K562 (cell line): ENCODE measurements at regions not wholly inside any gene's neighbourhood (a gene's known extent, or its start where the extent isn't known, plus 50 kb on each side); places are given as distances from the start of the nearest gene placed in this dataset.

ENCODE experiments used
- CBX8 ChIP-seq: fragments of 200-600 bp; sonication (generic); IDR thresholded peaks from 2 replicates; pipeline ENCODE4 v1.6.1; 2012; ENCODE audit warnings: borderline replicate concordance, mixed run types, low read depth, mild to moderate bottlenecking, moderate library complexity, mixed read lengths, low read length, control low read depth, inconsistent platforms; ENCODE audit not compliant: poor library complexity, severe bottlenecking; ENCODE audit errors: extremely low read depth
- CEBPG ChIP-seq, 3 experiments: fragments of 200-800 bp in 1 of 3; sonication (Bioruptor generic) in 1 of 3; sonication (generic) in 1 of 3; formaldehyde crosslinking in 1 of 3; IDR thresholded peaks in 2 of 3; conservative IDR thresholded peaks in 1 of 3; 2 replicates each; pipeline versions ENCODE4 v1.6.1 to v1.8.0; 2016 to 2022; ENCODE audit warnings: missing compliant biosample characterization in 2 of 3, missing genetic modification characterization in 2 of 3, mild to moderate bottlenecking in 1 of 3, missing genetic modification reagents in 1 of 3
- CREM ChIP-seq: IDR thresholded peaks from 2 replicates; pipeline ENCODE4 v1.6.1; 2014; ENCODE audit warnings: antibody characterized with exemption, low read depth
- ETV6 ChIP-seq, 3 experiments: fragments of 150-350 bp in 1 of 3; sonication (generic) in 1 of 3; formaldehyde crosslinking in 1 of 3; IDR thresholded peaks; 2 replicates each; pipeline versions ENCODE4 v1.6.1 to v1.8.0; 2014 to 2022; ENCODE audit warnings: borderline replicate concordance in 2 of 3, low read depth in 2 of 3, antibody characterized with exemption in 1 of 3, low read length in 1 of 3, mild to moderate bottlenecking in 1 of 3, missing genetic modification reagents in 1 of 3
- IFI16 ChIP-seq: fragments of 250-450 bp; sonication (Bioruptor Pico); IDR thresholded peaks from 2 replicates; pipeline ENCODE4 v2.1.2; 2022; ENCODE audit warnings: mild to moderate bottlenecking, inconsistent platforms
- KDM4B ChIP-seq, 2 experiments: fragments of 450-650 bp in 1 of 2; sonication (generic) in 1 of 2; IDR thresholded peaks; 2 replicates each; pipeline ENCODE4 v1.6.1; 2016 to 2017; ENCODE audit warnings: borderline replicate concordance in 2 of 2, antibody characterized with exemption in 1 of 2, low read depth in 1 of 2, mild to moderate bottlenecking in 1 of 2
- LCOR ChIP-seq: sonication (generic); formaldehyde crosslinking; IDR thresholded peaks from 2 replicates; pipeline ENCODE4 v1.8.0; 2022; ENCODE audit warnings: mild to moderate bottlenecking, missing genetic modification reagents
- MITF ChIP-seq: IDR thresholded peaks from 2 replicates; pipeline ENCODE4 v1.6.1; 2014; ENCODE audit warnings: antibody characterized with exemption
- MXD1 ChIP-seq: fragments of 250-450 bp; sonication (Bioruptor Pico); IDR thresholded peaks from 2 replicates; pipeline ENCODE4 v1.8.0; 2021; ENCODE audit warnings: borderline replicate concordance, mild to moderate bottlenecking, moderate library complexity; ENCODE audit not compliant: poor library complexity, severe bottlenecking
- MYC ChIP-seq, 2 experiments: fragments of 250-450 bp in 1 of 2; sonication (Bioruptor Pico) in 1 of 2; IDR thresholded peaks; 2 replicates each; pipeline versions ENCODE4 v1.5.1 to v1.6.1; 2012 to 2021; ENCODE audit warnings: low read depth in 2 of 2, borderline replicate concordance in 1 of 2, improper control_type of control experiment in 1 of 2, low read length in 1 of 2, mild to moderate bottlenecking in 1 of 2, moderate library complexity in 1 of 2
- PHF20 ChIP-seq: fragments of 450-650 bp; IDR thresholded peaks from 2 replicates; pipeline ENCODE4 v1.6.1; 2018; ENCODE audit not compliant: partially characterized antibody
- UBTF ChIP-seq, 2 experiments: IDR thresholded peaks; 2 replicates each; pipeline ENCODE4 v1.6.1; 2012; ENCODE audit warnings: improper control_type of control experiment in 2 of 2, low read depth in 2 of 2, low read length in 2 of 2, borderline replicate concordance in 1 of 2
- XRCC5 ChIP-seq: fragments of 200-400 bp; formaldehyde crosslinking; IDR thresholded peaks from 2 replicates; pipeline ENCODE4 v1.6.1; 2017; ENCODE audit warnings: low read depth, mild to moderate bottlenecking, low read length
- YY1 ChIP-seq, 3 experiments: IDR thresholded peaks; 2 replicates each; pipeline ENCODE4 v1.6.1; 2011; ENCODE audit warnings: low read length in 2 of 3, mild to moderate bottlenecking in 2 of 3, moderate library complexity in 2 of 3, borderline replicate concordance in 1 of 3, control low read depth in 1 of 3, low read depth in 1 of 3; ENCODE audit not compliant: insufficient read depth in 3 of 3, insufficient replicate concordance in 2 of 3, control insufficient read depth in 1 of 3, insufficient read length in 1 of 3; ENCODE audit errors: extremely low read depth in 1 of 3
- ZNF512 ChIP-seq: IDR thresholded peaks from 2 replicates; pipeline ENCODE4 v1.6.1; 2016; ENCODE audit warnings: missing genetic modification characterization, missing compliant biosample characterization
- ZNF75A ChIP-seq: fragments of 450-650 bp; formaldehyde crosslinking; IDR thresholded peaks from 2 replicates; pipeline ENCODE4 v1.4.0; 2020; ENCODE audit warnings: mild to moderate bottlenecking
- ZSCAN29 ChIP-seq: fragments of 450-650 bp; IDR thresholded peaks from 2 replicates; pipeline ENCODE4 v1.6.1; 2017

GRCh38 chr13:99436686-99437416 lies 64.4 kb upstream of the TM9SF2 start (continued):
- TF ChIP-seq ZSCAN29 (no peak), XRCC5 (peak; percentile 89), MXD1 (CRISPR knock-in tag) (no peak), UBTF (IDR thresholded peaks at IDR 0.05; ENCODE audit: borderline replicate concordance in 1 of 2, low read depth in 2 of 2, low read length in 2 of 2) (no peak), ZNF75A (no peak), CEBPG (CRISPR knock-in tag; IDR thresholded peaks at IDR 0.05) (no peak; the same call in 1 of the 2 replicates), CEBPG (tag; conservative IDR thresholded peaks at IDR 0.05 in 1 of 2, IDR thresholded peaks at IDR 0.05 in 1 of 2) (peak in 1 of 2 experiments; percentile 56; a peak in 2 of 4 replicates), YY1 (IDR thresholded peaks at IDR 0.05; ENCODE audit: borderline replicate concordance in 1 of 3, control insufficient read depth in 1 of 3, extremely low read depth in 1 of 3, insufficient read depth in 3 of 3, insufficient read length in 1 of 3, insufficient replicate concordance in 2 of 3, low read depth in 1 of 3, low read length in 2 of 3) (peak in 1 of 3 experiments; percentile 71), MITF (no peak), MYC (IDR thresholded peaks at IDR 0.05; ENCODE audit: low read depth, low read length) (0 out of 2 replicates have a peak, but pooled peaks have one; percentile 23), MYC (CRISPR knock-in tag; IDR thresholded peaks at IDR 0.05; ENCODE audit: borderline replicate concordance, low read depth) (no peak), PHF20 (peak; percentile 69), KDM4B (IDR thresholded peaks at IDR 0.05; ENCODE audit: borderline replicate concordance in 2 of 2, low read depth in 1 of 2) (no peak), IFI16 (CRISPR knock-in tag) (no peak), LCOR (peak; percentile 68; the same call in 1 of the 2 replicates), CREM (peak; percentile 89), ETV6 (IDR thresholded peaks at IDR 0.05; ENCODE audit: borderline replicate concordance in 1 of 2, low read depth in 2 of 2, low read length in 1 of 2) (no peak), ETV6 (CRISPR knock-in tag; IDR thresholded peaks at IDR 0.05; ENCODE audit: borderline replicate concordance) (no peak), ZNF512 (no peak), CBX8 (no peak)
